ENCODE measurements at regions not wholly inside any gene's neighbourhood (a gene's known extent, or its start where the extent isn't known, plus 50 kb on each side); places are given as distances from the start of the nearest gene placed in this dataset.

DNA sequence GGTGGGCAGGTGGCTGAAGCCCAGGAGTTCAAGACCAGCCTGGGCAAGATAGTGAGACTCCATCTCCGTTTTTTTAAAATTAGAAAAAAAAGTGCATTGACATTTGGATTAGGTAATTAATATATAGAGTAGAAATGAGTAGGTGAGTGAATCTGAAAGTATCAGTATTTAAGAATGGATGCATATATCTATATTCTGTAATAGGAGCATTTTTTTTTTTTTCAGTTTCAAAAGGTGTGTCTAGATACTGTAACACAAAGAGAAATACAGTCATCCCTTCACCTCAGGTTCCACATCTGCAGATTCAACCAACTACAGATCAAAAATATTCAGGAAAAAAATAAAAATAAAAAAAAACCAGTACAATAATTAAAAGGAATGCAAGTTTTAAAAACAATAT, 50.8 kb downstream of the RBM27 start:
- DNase-seq (ENCODE audit: low spot score): no peak

DNA sequence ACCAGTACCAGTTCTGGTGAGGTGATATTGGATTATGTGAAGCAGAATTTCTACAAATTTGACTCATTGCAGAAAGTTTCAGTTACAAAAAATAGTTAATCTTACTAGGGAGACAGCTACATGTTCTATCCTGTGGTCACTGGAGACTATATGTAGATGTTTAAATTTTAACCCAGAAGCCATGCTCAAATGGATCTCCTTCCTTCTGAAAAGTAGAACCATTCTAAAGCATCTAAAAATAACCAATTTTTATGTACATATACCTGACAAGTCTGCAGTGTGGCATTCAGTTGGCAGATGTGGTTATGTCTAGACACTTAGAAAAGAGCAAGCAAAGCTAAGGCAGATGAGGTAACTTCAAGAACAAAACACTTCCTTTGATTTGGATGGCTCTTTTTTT, 65.5 kb upstream of the POU4F3 start:
- DNase-seq (ENCODE audit: low spot score): no peak

DNA sequence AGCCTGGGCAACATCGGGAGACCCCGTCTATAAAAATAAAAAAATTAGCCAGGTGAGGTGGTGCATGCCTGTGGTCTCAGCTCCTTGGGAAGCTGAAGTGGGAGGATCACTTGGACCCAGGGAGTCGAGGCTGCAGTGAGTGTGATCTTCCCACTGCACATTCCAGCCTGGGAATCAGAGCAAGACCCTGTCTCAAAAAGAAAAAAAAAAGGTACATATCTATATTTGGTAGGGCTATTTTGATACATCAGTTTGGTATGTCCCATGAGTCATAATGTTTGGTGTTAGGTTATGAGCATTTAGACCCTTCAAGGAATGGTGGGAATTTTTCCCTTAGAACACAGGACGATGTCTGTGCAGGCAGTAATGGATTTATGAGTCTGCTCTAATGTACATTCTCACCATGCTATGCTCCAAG, 55.3 kb upstream of the POU4F3 start:
- DNase-seq (ENCODE audit: low spot score): peak; percentile 73

DNA sequence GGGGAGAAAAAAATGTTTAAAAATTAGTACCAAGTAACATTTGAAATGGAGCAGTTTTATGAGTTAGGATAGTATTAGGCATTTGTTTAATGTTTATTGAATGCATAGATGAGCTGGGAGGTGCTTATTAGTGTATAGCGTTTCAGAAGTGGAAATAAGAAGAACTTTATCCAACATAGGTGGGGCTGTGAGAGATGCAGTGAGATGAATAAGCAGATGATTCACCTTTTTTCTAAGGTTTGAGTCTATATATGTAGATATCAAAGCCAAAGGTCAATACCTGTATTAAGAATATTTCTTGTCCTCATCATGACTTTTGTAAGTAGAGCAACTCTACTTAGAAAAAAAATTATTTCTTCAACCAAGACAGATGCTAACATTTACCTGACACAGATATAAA, 54.6 kb upstream of the POU4F3 start:
- DNase-seq (ENCODE audit: low spot score): no peak

Measured in GM03348 (cell line).